HUDEP-2 (cell line): ENCODE measurements at regions not wholly inside any gene's neighbourhood (a gene's known extent, or its start where the extent isn't known, plus 50 kb on each side); places are given as distances from the start of the nearest gene placed in this dataset.
"Not testable (repeated sequence)": the region's sequence is repeated elsewhere in the genome, so short reads cannot be mapped to it uniquely, and the experiment has no call there.

Experiments
- DNase-seq, 76 experiments: peaks; one replicate each; lab custom pipeline; 2025; ENCODE audit not compliant: unreplicated experiment in 76 of 76; lab: John Stamatoyannopoulos, UW

DNA sequence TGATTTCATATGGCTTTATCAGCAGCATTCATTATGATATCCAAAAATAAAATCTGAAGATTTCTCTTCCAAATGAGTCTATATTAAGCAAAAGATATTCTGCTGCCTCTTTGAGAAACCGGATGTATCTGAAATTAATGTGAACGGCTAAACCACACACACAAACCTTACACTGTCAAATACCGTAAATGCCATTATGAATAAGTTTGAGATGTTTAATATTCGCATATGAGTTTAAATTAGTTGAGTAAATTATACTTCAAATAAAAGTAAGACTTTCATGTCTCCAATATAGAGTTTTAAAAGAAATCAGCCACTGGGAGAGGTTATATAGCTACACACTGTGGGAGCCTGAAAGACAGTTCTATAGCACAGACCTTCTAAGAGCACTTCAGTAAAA, 566.6 kb upstream of the CHD1 start:
- DNase-seq: not testable (repeated sequence)

DNA sequence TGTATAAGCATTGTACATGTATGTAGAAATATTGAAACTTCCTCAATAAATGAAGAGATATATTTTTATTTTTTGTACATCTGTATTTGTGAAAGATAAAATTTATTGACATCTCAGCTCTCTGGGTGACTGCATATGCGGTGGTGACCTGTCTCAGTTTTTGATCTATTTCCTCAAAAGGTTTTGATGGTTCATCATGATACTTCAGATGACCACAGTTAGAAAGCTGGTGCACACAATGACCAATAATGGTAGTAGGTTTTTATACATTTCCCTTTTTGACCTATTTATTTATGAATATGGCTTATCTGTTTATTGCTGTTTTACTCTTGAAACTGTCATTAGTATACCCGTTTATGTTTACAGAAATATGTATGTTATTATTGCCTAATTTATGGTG, 549.6 kb upstream of the CHD1 start:
- not testable (repeated sequence) for DNase-seq

DNA sequence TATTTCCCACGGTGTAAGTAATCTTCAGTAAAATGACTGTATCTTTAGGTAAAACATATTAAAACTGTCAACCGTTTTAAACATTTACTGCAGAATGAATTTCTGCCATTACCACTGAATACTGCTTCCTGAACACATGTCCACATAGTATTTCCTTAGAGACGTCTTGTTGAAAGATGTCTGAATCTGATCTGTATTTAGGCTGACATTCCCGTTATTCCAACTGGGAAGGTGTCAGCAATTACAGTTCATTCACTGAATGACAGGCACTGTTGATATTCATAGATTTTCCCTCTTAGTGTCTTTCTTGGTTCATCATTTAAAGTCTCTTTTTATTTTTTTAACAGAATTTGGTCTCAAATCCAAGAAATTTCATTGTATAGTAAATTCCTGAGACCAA, 544.5 kb upstream of the CHD1 start:
- not testable (repeated sequence) for DNase-seq

DNA sequence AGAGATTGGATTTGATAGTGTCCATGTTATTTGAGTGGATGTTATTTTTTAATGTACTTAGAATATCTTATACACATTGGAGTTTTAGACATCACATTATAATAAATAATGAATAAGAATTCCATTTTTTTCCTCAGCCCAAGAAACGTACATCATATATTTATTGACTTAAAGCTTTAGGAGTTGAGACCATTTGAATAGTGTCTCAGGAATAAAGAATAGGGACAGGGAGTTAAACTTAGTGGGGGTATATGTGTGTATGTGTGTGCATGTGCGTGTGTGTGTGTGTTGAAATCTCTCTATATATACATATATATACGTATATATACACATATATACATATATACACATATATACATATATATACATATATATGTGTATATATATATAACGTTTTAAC, 542.9 kb upstream of the CHD1 start:
- DNase-seq: not testable (repeated sequence)

DNA sequence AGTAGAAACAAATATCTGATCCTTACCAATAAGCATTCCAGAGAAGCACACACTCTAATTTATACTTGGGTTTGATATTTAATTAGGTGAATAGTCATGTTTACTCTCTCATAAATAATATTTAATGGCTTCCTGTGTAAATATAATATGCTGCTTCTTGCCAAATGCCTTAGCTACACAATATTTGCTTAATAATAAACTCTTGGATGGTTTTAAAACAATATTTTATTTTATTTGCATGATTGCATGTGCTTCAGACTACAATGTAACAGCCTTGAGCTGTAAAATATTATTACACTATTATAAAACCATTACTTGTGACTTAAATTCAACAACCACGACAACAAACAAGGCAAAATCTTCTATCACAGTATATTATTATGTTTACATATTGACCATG, 542.4 kb upstream of the CHD1 start:
- DNase-seq: not testable (repeated sequence)

DNA sequence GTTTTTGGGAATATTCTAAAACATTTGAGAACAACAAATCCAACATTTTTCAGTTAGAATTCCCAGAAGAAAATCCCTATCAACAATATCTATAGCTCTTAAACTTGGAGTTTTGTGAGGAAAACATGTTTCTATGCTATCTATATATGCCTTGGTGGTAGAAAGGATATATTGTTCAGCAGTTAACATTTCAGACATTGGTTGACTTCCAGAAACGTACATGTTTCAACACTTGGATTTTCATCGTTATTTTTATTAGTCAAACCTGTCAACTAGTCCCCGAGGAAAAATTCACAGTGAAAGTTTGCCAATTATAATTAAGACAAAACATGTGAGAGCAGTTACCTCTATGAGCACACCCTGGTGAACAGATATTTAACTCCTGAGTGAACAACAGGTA, 541.8 kb upstream of the CHD1 start:
- not testable (repeated sequence) for DNase-seq

DNA sequence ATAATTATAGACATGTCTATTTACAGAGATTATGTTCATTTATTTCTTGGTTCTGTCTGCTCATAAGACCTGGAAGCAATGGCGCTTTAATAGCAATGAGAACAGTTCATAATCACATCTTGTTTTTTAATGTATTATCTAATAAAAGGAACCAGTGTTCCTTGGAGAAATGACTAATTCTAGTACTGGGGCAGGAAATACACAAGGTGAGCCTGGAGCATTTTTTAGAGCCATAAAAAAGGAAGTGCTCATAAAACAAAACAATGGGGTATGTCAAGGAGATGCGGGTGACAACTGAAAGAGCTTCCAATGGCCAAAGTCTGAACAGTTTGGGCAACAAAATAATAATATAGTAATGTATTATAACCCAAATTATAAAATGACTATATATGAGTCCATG, 531.9 kb upstream of the CHD1 start:
- DNase-seq: no peak

DNA sequence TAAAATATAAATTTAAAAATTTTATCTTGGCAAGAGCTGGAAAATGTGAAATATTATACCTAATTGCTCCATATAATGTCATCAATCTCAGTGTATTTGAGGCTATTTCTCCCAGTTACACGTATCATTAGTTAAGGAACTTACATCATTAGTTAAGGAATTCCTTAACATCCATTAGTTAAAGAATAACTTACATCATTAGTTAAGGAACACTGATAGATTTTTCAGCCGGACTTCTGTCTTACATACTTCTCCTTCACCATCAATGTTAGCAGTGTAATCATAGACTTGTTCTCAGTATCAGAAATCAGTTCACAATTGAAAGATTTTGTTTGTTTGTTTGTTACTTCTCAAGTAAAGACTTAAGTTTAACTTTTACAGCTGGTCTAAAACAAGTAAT, 524.4 kb upstream of the CHD1 start:
- no peak for DNase-seq

DNA sequence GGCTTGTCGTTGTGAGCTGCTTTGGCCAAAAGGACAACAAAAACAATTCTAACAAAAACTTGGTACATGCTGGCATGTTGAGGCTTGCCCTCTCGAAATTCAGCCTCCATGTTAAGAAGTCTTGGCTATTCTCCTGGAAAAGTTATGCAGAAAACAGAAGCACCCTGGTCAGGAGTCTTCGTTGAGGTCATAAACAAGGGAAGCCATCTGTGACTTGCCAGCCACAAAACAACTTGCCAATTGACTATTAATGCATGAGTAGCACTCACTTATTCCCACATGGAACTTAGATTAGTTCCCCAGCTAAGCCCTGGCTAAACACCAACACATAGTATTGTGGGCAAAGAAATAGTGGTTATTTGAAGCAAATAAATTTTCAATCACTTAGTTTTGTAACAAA, 521.0 kb upstream of the CHD1 start:
- no peak for DNase-seq

DNA sequence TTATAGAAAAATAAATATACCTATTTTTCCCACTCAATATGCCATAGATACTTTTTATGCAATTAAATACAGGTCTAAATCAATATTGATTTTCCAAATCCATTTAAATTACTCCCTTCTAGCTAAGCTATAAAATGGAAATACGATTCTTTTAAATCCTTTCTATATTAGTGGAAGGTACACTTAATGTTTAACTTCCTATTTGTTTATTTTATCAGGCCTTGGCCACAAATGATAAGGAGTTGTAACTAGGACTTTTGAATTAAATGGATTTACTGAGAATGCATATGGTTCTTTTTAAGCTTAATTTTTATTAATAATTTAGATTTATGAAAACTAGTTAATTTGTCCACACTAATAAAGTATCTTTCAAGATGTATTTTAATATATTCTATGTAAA, 517.0 kb upstream of the CHD1 start:
- DNase-seq: no peak

DNA sequence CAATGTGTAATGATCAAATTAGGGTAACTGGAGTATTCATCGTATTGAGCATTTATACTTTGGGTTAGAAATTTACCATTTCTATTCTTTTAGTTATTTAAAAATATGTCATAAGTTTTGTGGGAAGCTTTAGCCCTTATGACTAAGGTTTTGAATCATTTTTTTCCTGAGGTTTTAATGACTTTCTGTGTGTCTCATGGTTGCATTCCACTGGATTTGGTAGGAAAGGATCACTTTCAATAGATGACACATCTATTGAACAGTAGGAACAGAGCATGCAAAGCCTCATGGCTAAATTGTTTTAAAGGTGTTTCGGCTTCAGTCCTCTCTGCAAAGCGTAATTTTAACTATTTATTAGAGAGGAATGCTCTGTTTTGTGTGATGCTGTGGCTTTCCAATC, 512.4 kb upstream of the CHD1 start:
- no peak for DNase-seq

DNA sequence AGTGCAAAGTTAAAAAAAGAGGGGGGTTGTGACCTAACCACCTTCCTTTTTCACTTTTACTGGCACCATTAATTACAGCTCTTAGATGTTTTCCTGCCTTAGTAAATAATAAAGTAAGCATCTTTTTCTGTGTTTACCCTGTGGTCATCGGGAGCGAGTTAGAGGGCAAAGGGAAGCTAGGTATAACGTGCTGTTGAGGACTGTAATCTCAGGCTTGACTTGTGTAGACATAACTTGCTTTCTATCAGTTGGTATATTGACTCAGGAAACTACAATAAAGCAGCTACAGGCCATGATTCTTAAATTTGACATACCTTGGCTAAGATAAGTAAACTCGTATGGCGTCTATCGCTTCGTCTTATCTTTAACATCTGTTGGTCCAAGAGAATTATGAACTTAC, 509.8 kb upstream of the CHD1 start:
- no peak for DNase-seq

DNA sequence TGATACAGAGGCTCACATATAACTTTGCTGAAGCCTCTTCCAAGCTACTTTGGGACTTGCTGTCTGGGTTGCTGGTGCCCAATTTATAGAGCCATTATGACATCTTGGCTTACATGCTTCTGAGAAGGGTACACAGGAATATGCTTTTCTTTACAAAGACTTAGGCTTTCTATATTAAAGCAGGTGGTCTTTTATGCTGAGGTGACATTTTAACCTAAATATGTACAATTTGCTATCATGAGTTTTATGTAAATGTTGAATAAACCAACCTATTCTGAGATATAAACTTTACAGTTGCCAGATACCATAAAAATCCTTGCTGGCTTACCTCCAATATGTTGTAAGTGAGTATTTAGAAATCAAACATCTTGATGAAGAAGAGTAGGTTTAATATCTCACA, 509.2 kb upstream of the CHD1 start:
- no peak for DNase-seq

DNA sequence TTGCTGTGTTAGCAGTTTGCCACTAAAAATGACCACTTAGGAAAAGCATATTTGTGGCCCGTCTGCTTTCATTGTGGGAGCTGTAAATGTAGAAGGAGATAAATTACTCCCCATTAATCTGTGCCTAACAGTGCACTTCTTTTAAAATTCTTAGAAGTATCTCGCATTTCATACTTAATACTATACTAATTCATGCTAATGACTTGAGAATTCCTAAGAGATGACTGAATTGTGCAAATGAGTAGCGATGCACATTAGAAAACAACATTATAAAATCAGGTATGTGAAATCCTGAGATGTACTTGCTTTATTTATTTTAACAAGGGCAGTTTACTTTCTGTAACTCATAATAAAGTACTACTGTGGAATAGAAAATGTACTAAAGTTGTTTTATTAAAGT, 494.6 kb upstream of the CHD1 start:
- not testable (repeated sequence) for DNase-seq

DNA sequence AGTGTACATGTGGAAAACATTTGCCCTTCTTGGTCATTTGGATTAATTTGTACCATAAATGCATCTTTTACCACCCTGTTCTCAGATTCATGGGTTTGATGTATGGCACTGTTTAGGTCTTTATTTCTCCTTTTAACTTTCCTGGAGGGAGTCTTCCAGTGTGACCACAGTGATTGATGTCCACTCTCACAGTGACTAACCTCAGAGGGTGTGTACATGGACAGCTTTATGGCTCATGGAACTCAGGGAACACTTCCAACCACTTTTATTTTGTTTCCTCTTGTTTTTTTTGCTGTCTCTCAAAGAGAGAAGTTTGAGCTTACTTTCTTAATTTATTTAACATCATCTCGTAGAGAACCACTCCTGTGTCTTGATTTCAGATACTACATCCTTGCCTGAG, 489.8 kb upstream of the CHD1 start:
- not testable (repeated sequence) for DNase-seq

DNA sequence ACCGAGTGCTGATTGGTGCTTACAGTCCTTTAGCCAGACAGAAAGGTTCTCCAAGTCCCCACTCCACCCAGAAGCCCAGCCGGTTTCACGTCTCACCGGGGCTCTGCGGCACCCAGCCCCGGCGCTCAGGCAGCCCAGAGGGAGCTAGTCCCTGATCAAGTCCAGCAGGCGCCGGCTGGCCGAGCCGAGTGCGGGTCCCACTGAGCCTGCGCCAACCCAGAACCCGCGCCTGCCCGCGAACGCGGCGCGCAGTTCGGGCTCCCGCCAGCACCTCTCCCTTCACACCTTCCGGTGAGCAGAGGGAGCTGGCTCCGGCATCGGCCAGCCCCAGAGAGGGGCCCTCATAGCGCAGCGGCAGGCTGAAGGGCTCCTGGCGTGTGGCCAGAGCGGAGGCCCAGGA, 481.6 kb upstream of the CHD1 start:
- not testable (repeated sequence) for DNase-seq

DNA sequence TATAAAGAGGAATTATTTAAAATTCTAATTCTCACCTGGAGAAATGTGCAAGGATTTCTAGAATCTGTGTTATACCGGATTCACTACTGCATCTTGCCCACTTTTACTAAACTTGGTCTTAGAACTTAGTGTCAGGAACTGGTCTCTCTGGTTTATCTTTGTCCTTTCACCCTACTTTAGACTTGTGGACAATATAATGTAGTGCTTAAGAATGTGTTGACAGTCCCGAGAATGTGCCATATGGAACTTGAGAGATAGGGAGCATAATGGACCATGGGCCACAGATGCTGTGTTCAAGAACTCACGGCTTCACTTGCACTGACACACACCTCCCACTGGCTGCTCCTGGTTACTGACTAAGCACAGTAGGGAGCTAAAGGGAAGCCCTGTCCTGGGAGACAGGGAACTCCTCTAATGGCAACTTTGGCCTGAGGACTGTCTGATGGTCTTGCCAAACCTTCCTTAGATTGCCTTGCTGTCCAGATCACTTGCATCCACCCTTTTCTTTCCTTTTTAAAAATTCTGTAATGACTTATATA, 476.0 kb upstream of the CHD1 start:
- DNase-seq: not testable (repeated sequence)

DNA sequence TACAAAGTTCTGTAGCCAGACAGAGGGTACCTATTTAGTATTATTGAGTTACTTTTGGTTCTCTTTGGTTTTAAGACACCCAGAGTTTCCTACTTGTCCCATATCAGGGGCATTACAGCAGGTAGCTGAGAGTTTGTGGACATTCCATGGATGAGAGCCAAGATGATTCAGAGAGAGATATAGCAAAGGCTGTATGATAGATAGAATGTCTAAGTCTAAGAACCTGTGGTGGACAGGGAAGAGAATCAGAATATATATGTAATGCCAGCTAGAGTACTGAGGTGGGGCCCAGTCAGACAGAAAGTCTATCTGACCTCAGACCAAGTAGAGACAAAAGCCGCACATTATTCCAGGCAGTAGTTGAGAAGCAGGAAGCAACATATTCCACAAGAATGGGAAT, 471.8 kb upstream of the CHD1 start:
- not testable (repeated sequence) for DNase-seq

DNA sequence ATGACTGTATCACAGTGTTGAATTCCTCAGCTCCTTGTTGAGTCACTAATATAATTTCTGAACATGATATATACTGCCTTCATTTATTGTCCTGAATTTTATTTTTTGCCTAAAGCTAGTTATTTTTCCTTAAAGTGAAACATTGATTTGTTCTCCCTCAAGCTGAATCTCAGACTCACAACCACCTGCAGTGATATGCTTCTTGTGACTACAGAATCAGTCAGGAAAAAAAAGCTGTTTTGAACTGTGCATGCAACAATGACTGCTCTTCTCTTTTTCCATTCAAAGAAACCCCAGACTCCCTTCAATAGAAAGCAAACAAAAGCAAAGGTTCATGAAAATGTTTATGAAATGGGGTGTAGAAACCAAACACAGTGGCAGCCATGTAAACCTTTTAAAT, 470.2 kb upstream of the CHD1 start:
- DNase-seq: no peak

DNA sequence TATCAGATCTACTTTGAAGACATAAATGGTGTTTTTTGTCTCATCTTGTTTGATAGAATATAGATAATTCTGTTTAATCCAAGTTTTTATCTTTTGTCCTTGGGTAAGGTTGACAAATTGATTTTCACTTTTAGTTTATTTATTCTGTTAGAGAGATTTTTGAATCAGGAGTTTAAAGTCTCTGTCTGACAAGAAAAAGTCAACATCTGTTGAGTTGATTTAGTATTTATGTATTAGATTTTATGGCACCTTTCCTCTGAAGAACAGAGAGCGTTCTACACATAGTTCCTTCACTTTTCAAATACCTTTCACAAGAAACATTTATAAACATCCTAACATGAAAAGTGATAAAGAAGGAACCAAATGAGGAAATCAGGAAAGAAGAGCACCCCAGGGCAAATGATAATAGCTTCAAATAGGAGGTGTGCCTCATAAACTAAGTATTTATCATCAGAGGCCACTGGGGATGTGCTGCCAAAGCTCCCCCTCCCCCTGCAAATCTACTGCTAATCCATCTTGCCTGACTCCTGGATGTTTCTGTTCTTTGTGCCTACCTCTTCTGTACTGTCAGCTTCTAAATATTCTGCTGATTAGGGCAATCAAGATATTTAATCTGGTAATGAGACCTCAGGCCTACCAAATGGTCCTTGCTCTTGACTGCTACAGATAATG, 457.7 kb upstream of the CHD1 start:
- no peak for DNase-seq

DNA sequence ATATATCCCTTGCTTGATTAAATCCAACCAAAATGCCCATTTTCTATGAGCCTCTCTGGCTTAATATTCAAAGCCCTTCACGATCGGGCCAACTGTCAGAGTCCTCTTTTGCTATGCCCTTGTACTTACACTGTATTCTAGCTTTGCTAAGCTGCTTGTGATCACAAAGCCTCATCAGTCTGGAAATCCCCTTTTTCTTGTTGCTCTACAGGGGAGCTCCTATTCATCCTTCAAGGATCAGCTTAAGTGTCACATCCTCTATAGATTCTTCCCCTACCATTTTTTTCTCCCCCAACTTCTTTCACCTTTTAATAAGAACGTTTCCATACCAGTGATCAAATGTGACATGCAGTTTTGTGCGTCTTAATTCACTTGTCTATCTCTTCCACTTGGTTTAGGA, 450.4 kb upstream of the CHD1 start:
- DNase-seq: no peak

DNA sequence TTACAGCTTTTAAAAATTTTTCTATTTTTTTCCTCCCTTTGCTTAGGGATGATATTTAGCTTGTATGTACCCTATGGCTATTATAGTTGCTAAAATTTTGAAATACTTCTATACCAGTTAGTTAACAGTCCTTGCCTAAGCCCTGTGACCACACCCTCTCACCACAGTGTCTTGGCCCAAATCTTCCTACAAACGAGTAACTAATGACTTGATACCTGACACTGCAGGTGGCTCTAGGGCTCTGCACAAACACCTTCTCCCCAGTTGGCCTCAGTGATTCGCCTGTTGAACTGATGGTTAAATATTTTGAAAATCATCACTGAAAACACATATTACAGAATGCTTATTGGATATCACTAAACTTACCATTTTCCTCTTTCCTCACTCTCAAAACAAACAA, 449.6 kb upstream of the CHD1 start:
- DNase-seq: no peak
